IPS-11a (cell line): ENCODE measurements at regions not wholly inside any gene's neighbourhood (a gene's known extent, or its start where the extent isn't known, plus 50 kb on each side); places are given as distances from the start of the nearest gene placed in this dataset.
"Not testable (repeated sequence)": the region's sequence is repeated elsewhere in the genome, so short reads cannot be mapped to it uniquely, and the experiment has no call there.

Source experiments
- H3K4me3 ChIP-seq: one replicate; pipeline ENCODE4 v1.5.1; 2013; ENCODE audit warnings: low read depth, low read length, control low read depth

DNA sequence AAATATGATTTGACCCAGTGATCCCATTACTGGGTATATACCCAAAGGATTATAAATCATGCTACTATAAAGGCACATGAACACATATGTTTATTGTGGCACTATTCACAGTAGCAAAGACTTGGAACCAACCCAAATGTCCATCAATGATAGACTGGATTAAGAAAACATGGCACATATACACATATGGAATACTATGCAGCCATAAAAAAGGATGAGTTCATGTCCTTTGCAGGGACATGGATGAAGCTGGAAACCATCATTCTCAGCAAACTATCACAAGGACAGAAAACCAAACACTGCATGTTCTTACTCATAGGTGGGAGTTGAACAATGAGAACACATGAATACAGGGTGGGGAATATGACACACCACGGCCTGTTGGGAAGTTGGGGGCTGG is 330.5 kb upstream of the HNRNPA3 start:
- not testable (repeated sequence) for H3K4me3 ChIP-seq

DNA sequence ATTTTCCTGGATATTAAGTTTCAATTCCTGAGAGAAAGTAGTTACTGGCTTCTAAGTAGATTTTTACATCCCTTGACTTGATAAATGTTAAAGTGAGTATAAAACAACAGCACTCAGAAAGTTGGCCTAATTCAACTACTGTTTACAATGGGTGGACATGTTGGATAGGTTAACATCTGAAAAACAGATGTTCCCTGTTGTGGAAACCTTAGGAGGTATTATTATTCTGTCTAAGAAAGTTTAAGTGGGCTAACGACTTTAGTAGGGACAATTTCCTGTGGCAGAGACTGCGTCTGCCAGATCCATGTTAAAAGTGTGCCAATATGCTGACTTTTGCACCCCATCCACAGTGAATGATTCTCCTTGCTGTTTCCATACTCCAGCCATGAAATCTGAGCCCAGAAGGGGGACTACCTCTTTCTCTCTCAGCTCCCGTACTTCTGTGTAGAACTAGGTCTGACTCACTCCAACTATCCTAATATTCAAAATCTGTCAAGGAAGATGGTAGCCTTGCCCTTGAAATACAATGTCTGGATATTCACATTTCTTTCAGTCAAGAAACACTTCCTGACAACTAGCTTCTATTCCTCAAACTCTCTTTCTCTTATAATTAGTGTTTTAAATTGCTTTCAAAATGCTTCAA is 327.5 kb upstream of the HNRNPA3 start:
- no peak overlapping the region for H3K4me3 ChIP-seq

DNA sequence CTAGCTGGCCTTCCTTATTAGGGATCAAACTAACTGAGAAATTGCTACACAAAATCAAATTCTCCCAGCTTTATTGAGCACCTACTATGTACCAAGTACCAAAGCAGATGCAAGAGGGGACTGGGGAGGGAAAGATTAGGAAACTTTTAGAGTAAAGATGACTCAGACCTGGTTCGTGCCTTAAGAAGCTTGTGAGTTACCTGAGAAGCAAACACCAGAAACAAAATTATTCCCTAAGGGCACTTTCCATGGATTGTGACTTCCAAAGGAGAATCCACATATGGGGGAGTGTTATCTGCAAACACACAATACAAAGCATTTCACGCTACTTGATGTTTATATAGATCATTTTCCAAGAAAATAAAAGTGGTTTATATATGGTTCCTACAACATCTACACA is 326.9 kb upstream of the HNRNPA3 start:
- H3K4me3 ChIP-seq, result no peak overlapping the region

DNA sequence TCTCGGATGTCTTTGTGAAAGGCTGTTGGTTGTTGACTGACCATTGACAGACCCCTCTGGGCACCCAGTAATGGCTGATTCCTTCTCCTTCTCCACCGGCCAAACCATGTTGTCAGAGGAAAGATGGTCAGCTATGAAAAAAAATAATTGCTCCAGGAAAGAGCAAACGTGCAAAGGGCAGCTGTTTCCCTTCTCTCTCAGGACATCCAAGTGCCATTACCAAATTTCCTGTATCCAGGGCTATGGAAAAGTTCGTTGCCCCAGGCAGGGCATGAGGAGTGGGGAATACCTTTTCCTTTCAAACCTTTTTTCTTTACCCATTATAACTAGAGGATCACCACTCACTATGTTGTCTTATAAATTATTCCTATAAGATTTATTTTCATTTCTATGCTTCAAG is 321.5 kb upstream of the HNRNPA3 start:
- no peak overlapping the region for H3K4me3 ChIP-seq

DNA sequence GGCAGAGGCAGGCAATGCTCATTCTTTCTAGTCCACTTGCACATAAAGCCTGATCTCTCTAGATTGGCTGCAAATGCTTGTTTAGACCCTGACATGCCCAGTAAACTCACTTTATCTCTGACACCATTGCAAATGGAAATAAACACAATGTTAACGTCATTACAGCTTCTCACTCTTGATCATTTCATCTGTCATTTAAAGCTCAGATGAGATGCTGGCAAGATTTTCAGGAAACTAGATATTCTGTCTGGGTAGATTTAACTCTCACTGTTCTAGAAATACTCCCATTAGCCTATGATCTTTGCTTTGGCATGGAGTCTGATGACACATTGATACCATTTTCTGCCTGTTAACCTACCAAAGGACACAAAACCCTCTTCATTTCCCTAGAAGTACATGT is 320.7 kb upstream of the HNRNPA3 start:
- no peak overlapping the region for H3K4me3 ChIP-seq

DNA sequence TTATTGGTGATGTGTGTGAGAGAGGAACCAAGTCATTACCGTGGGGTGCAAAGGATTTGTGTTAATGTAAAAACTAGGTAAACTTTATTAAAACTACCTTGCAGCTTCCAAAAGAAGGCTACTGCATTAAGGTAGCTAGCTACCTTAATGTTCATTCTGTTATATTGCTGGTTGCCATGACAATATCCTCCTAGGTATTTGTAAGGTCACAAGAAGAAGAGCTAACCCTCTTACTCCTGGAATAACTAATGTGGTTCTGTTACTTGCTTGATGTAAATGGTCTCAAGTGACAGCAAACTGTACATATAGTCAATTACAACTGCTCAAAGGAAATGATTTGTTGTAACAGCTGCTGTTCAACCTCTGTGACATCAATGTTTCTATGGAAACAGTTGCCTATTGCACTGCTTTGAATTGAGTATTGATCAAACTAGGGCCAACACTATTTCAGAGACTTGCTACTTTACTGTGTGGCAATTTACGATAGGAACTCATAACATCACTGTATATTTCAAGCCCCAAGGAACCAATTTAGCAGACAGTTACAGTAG is 319.8 kb upstream of the HNRNPA3 start:
- H3K4me3 ChIP-seq, result no peak overlapping the region

DNA sequence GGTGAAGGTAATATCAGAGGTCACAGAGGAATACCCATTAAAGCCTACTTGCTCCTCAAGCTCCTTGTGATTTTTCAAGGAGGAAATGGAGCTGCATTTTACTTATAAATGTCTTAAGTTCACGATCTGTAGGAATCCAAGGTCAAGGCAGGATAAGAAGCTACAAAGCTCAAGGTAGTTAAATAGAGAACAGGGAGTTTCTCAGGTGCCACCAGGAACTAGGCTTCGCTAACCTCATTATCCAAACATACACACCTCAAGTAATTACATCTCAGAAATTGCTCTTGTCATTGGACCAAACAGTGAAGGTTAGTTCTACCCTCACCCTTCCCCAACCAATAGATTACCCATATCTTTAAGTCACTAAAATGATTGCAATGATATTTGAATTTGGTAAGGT is 317.4 kb upstream of the HNRNPA3 start:
- H3K4me3 ChIP-seq, result no peak overlapping the region

DNA sequence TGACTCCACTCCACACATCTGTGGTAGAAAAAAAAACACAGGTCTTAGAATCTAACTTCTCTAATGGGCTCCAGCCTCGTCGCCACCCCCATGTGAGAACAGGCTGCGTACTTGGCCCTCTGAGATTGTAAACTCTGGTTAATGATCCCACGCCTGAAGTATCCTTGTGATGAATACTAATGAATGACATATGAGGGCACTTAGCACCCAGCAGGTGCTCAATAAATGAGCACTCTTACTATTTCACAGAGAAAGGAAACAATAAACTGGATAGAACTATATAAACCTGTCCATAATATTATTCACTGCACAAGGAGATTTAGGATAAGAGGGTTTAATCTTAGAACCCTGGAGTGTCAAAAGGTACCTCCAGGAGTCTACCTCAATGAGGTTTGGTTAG is 310.1 kb upstream of the HNRNPA3 start:
- H3K4me3 ChIP-seq, result no peak overlapping the region

DNA sequence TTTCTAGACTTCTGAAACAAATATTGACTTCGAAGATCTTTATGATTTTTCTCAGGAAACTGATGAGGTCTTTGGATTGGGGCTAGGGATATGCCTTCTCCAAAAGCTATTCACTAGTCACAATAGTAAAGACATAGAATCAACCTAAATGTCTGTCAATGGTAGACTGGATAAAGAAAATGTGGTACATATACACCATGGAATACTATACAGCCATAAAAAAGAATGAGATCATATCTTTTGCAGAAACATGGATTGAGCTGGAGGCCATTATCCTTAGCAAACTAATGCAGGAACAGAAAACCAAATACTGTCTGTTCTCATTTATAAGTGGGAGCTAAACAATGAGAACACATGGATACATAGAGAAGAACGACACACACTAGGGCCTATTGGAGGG is 308.5 kb upstream of the HNRNPA3 start:
- not testable (repeated sequence) for H3K4me3 ChIP-seq

DNA sequence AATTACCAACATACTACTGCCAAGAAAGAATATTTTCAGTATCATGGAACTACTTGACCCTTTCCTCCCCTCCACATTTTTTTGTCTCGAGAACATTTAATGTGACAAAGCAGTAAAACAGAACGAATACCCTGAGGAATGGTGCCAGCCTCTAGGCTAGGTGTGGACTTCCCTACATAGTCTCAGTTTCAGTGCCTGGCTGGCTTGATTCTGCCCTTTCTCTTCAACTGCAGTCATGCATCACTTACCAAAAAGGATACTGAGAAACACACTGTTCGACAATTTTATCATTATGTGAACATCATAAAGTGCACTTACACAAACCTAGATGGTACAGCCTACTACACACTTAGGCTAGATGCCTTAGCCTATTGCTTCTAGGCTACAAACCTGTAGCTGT is 305.3 kb upstream of the HNRNPA3 start:
- no peak overlapping the region for H3K4me3 ChIP-seq

DNA sequence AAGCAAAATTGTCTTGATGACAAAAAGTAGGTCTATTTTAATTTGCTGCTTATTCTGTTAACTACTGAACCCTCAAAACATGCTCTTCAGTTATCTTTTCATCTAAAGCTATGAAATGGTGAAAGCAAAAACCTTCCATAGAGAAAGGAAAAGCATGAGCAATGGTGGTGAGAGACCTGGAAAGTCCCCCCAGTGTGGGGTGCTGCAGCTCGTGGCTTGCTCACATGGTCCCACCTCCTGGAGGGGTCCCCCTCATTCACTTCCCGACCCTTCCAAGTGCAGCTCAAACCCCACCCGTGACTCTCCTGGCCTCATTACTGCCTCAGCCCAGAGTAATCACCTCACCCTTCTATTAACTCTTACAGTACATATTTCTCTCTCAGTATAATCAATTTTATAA is 301.8 kb upstream of the HNRNPA3 start:
- H3K4me3 ChIP-seq, result no peak overlapping the region

DNA sequence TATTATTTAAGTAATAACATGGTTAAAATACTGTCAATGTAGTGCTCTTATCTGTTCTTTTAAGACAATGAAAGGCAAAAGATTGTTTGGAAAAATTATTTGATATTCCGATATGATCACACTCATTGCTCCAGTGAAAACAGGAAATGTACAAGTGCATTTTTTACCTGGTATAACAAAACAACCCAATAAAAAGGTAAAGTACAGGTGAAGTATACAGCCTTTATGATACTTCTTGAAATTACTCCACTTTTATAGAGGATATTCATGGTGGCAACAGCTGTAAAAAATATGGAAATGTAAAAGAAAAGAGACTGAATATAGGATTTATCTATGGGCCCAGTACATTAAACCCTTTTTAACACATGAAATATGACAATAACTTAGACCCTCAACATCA is 298.6 kb upstream of the HNRNPA3 start:
- no peak overlapping the region for H3K4me3 ChIP-seq

DNA sequence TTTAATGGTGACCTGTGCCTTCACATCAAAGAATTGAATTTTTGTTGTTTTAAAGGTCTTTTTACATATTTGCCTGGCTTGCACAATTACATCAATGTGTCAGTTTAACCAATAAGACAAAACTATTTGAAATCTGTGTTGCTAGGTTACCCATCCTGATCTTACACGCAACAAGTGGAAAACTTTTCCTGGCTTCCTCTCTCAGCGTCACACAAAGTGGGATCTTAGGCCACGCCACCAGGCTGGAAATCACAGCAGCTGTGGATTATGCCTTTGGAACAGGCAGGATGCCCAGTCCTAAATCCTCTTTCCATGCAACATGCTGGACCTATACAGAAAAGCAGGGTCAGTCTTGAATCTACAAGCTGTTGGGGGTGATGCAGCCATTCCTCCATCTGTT is 298.2 kb upstream of the HNRNPA3 start:
- no peak overlapping the region for H3K4me3 ChIP-seq

DNA sequence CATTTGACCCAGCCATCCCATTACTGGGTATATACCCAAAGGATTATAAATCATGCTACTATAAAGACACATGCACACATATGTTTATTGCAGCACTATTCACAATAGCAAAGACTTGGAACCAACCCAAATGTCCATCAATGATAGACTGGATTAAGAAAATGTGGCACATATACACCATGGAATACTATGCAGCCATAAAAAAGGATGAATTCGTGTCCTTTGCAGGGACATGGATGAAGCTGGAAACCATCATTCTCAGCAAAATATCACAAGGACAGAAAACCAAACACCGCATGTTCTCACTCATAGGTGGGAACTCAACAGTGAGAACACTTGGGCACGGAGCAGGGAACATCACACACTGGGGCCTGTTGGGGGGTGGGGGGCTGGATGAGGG is 290.0 kb upstream of the HNRNPA3 start:
- H3K4me3 ChIP-seq, result not testable (repeated sequence)

DNA sequence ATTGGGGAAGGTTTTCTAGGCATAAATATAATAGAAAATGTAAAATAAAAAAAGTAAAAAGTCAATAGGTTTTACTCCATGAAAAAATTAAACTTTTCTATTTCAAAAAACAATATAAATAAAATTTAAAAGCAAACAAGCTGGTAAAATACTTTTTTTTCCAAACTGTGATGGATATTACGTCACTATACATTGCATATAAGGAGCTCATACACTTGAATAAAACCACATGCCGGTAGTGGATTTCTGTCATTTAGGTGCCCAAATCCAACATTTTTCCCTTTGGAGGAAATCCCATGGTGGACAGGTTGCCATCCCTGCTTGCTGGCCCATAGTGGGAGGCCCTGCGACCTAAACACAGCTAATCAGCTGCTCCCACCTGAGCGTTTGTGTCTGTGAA is 289.4 kb upstream of the HNRNPA3 start:
- H3K4me3 ChIP-seq, result no peak overlapping the region

DNA sequence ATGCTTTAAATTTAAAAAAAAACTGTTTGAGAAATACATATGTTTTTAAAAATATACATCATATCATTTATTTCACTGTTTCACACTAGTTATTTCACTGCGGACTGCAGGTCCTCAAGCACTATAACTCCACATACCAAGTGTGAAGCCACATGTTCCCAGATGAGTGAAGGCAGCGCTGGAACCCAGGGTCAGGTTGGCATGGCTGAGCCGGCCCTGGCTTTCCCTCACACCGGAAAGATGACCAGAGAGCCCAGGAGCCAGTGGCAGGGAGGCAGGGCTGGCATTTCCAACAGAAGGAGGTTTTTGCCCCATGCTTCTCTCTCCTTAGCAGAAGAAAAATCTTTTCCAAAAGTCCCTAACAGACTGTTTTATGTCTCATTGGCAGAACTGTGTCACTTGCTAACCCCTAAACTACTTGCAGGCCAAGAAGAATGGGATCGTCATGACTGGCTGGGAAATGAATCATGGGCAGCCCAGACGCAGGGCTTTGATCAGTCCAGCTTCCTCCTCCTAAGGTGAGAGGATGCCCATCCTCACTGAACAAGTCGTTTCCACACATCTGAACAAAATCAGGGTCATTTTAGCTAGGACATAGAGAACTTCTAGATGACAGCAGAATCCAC is 287.6 kb upstream of the HNRNPA3 start:
- no peak overlapping the region for H3K4me3 ChIP-seq

DNA sequence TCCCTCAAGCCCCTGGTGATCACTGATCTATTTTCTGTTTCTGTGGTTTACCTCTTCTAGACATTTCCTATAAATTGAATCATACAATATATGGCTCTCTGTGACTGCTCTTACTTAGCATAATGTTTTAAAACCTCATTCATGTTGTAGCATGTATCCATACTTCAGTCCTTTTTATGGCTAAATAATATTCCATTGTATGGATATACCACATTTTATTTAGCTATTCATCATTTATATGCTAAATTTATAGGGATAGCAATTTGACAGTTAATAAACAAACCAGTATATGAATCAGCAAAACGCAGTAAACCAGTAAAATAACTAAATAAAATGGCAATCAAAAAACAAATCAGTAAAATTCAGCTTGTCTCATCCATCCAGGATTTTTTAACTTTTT is 286.1 kb upstream of the HNRNPA3 start:
- no peak overlapping the region for H3K4me3 ChIP-seq

DNA sequence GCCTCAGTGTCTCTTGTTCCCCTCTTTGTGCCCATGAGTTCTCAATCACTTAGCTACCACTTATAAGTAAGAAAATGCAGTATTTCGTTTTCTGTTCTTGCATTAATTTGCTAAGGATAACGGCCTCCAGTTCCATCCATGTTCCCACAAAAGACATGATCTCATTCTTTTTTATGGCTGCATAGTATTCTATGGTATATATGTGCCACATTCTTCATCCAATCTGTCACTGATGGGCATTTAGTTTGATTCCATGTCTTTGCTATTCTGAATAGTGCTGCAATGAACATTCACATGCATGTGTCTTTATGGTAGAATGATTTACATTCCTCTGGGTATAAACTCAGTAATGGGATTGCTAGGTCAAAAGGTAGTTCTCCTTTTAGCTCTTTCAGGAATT is 283.2 kb upstream of the HNRNPA3 start:
- not testable (repeated sequence) for H3K4me3 ChIP-seq

DNA sequence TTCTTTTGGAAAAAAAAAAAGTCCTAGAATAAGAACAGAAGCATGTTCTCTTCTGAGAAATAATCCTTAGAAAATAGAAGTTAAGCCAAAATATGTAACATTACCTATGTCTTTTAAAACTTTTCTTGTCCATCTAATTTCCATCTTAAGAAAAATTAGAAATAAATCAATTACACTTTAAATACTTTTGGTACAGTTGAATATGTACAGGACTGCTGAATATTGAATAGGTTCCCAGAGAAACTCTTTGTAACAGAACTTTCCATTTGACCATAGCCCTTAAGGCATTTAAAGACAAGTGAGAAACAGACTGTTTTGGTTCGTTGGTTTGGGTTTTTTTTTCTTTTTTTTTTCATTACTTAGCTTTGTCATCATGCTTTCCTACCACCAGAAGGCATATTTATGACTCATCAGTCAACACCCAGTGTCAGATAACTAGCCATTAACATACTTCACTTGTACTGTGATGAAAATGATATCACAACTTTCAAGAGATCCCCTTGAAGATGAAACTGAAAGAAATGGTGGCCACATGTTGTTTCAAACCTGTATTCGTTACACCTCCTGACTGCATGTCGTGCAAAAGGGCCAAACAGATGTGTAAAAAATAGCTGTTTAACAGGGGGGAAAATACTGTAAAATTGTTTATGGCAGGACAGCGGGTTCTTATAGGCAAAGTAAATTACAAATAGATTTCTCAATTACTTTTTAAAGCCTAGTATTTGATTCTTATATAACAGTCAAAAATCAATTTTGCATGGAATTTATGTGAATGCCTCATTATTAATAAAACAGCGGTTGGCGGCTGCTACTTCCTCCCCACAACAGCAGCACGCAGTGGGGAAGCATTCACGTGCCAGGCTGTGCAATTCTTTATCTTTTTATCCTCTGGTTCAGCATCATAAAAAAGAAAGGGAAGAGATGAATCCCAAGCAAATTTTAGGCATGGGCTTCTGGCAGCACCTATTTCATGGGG is 280.7 kb upstream of the HNRNPA3 start:
- no peak overlapping the region for H3K4me3 ChIP-seq

DNA sequence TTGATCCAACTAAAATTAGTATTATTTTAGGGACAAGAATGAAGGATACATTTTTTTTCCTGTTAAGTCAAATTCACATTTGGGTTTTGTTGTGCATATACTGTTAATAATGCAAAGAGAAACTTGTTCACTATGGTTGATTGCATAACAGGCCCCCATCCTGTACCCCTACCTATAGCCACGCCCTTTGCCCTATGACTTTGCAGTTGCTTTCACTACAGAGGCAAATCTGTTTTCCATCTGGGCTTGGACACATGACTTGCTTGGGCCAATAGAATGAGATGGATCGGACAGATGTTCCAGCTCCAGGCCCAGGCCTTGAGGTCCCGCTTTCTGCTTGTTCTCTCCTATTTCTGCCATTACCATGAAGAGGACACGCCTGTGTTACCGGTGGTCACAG is 278.5 kb upstream of the HNRNPA3 start:
- no peak overlapping the region for H3K4me3 ChIP-seq

DNA sequence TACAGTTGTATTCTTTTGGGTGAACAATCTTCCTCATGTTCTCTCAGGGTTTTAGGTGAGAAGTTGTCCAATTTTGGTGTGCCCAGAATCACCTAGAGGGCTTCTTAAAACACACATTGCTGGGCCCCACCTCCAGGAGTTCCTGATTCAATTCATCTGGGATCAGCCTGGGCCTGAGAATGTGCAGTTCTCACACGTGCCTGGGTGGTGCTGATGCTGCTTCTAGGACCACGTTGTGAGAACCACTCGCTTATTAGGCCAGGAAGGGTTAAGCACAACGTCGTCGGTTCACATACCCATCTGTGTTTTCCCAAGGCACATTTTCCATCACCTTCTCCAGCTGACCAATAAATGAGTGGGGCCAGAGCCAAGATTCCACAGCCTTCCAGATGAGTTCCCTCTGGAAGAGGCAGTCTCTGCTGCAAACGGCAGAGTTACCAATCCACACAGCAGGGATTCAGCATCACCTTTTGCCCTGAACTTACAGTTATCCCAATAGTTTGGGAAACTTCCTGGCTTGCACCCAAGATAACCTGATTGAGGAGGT is 277.7 kb upstream of the HNRNPA3 start:
- no peak overlapping the region for H3K4me3 ChIP-seq
